ENCODE measurements at regions not wholly inside any gene's neighbourhood (a gene's known extent, or its start where the extent isn't known, plus 50 kb on each side); places are given as distances from the start of the nearest gene placed in this dataset.

GRCh38 chr5:165559645-165560044 lies 2054.2 kb downstream of the MAT2B start:
- no peak for TF ChIP-seq CTCF (IDR thresholded peaks at IDR 0.05; ENCODE audit: poor library complexity)
- no peak for TF ChIP-seq EZH2phosphoT487 (IDR thresholded peaks at IDR 0.05; ENCODE audit: low read depth, severe bottlenecking, unreplicated experiment)
- no peak for TF ChIP-seq EZH2 (IDR thresholded peaks at IDR 0.05; ENCODE audit: borderline replicate concordance)

Measured in hepatocyte (in vitro differentiated cells).